Keratinocyte (primary cell): ENCODE measurements at regions not wholly inside any gene's neighbourhood (a gene's known extent, or its start where the extent isn't known, plus 50 kb on each side); places are given as distances from the start of the nearest gene placed in this dataset.

Experiments used
- DNase-seq: peaks from one replicate; pipeline ENCODE4 v3.0.0-alpha.2; 2011; ENCODE audit warnings: low read depth, missing footprints, low spot score
- FAIRE-seq: peaks from 2 replicates; lab custom pipeline; 2011; peaks lifted over from hg19 to GRCh38; lab: Jason Lieb, UNC
- H2AFZ ChIP-seq: 2 replicates; pipeline ENCODE4 v1.6.0; 2012; ENCODE audit warnings: low read length, control low read depth, inconsistent platforms; ENCODE audit not compliant: control insufficient read depth
- H3K27ac ChIP-seq: 2 replicates; pipeline ENCODE4 v1.5.1; 2011; ENCODE audit warnings: low read length; ENCODE audit not compliant: control insufficient read depth, insufficient read depth
- H3K27me3 ChIP-seq: 3 replicates; pipeline ENCODE4 v1.6.0; 2011; ENCODE audit warnings: low read length; ENCODE audit not compliant: control insufficient read depth, insufficient read depth; ENCODE audit errors: extremely low read depth
- H3K36me3 ChIP-seq, 2 experiments: 2 replicates in 1 of 2; 3 replicates in 1 of 2; pipeline ENCODE4 v1.5.1; 2011; ENCODE audit warnings: low read length in 2 of 2, mild to moderate bottlenecking in 1 of 2; ENCODE audit not compliant: control insufficient read depth in 2 of 2, insufficient read depth in 2 of 2; ENCODE audit errors: extremely low read depth in 1 of 2
- H3K4me1 ChIP-seq: 3 replicates; pipeline ENCODE4 v1.5.1; 2011; ENCODE audit warnings: low read length; ENCODE audit not compliant: control insufficient read depth, insufficient read depth; ENCODE audit errors: extremely low read depth
- H3K4me2 ChIP-seq: 3 replicates; pipeline ENCODE4 v1.6.0; 2011; ENCODE audit warnings: low read depth, low read length; ENCODE audit not compliant: control insufficient read depth, insufficient read depth; ENCODE audit errors: extremely low read depth
- H3K4me3 ChIP-seq, 3 experiments: fragments of 200-600 bp in 1 of 3; sonication (generic) in 1 of 3; 2 replicates in 2 of 3; 3 replicates in 1 of 3; pipeline ENCODE4 v1.5.1; 2011 to 2016; ENCODE audit warnings: low read length in 3 of 3, mild to moderate bottlenecking in 3 of 3, control low read depth in 2 of 3, inconsistent platforms in 1 of 3, low read depth in 1 of 3, mixed read lengths in 1 of 3, mixed run types in 1 of 3, moderate library complexity in 1 of 3; ENCODE audit not compliant: control insufficient read depth in 2 of 3, insufficient read depth in 2 of 3; ENCODE audit errors: extremely low read depth in 1 of 3
- H3K79me2 ChIP-seq: 2 replicates; pipeline ENCODE4 v1.6.0; 2012; ENCODE audit warnings: low read length; ENCODE audit not compliant: control insufficient read depth, insufficient read depth
- H3K9ac ChIP-seq: 3 replicates; pipeline ENCODE4 v1.6.0; 2011; ENCODE audit warnings: low read length; ENCODE audit not compliant: control insufficient read depth, insufficient read depth; ENCODE audit errors: extremely low read depth
- H3K9me1 ChIP-seq: 3 replicates; pipeline ENCODE4 v1.6.0; 2011; ENCODE audit warnings: low read length; ENCODE audit not compliant: control insufficient read depth, insufficient read depth; ENCODE audit errors: extremely low read depth
- H3K9me3 ChIP-seq: 2 replicates; pipeline ENCODE4 v1.5.1; 2012; ENCODE audit warnings: low read depth, low read length; ENCODE audit not compliant: control insufficient read depth
- H4K20me1 ChIP-seq: 3 replicates; pipeline ENCODE4 v1.6.0; 2011; ENCODE audit warnings: low read length; ENCODE audit not compliant: control insufficient read depth, insufficient read depth; ENCODE audit errors: extremely low read depth
- EZH2 ChIP-seq: IDR thresholded peaks from one replicate; pipeline ENCODE4 v1.6.1; 2012; ENCODE audit warnings: inconsistent platforms, mild to moderate bottlenecking, low read length, moderate library complexity
- dilution Hi-C: fragments of 300-500 bp; cut with MboI; formaldehyde crosslinking; loops from one replicate; pipeline ENCODE4 v1.7.0; 2020; ENCODE audit warnings: low sequenced_read_pairs; ENCODE audit not compliant: extremely low pct_ligation_motif_present
- TF ChIP-seq, protein P1 (sequence below), 3 experiments: IDR thresholded peaks in 1 of 3; conservative IDR thresholded peaks in 1 of 3; optimal IDR thresholded peaks in 1 of 3; 2 replicates in 2 of 3; 3 replicates in 1 of 3; pipeline versions ENCODE3 to v1.5.1; 2011; ENCODE audit warnings: low read length in 3 of 3, mild to moderate bottlenecking in 3 of 3, moderate library complexity in 2 of 3, control low read depth in 1 of 3, inconsistent platforms in 1 of 3; ENCODE audit not compliant: insufficient read depth in 2 of 3; ENCODE audit errors: extremely low read depth in 1 of 3

DNA sequence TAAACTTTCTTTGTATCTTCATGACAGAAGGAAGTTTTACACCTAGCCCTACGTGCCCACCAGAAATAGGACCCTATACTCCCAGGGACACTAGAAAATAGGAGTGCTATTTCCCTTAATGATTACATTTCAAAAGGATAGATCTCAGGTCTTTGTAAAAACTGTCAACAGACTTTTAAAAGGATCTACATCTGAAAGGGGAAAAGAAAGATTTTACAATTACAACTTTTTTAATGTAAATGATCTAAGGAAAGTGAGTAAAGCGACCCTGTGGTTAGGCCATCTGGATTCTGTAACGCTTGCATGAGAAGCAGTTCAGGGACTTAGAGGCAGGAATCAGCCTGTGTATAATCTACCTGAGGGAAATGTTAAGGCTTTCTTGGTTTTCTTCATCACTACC is 431.8 kb upstream of the MC4R start:
- no peaks in the 10 kb centered on the region for H3K36me3 ChIP-seq
- H3K9me1 ChIP-seq, result no peaks in the 10 kb centered on the region
- no peak for TF ChIP-seq EZH2
- TF ChIP-seq, protein P1, sequence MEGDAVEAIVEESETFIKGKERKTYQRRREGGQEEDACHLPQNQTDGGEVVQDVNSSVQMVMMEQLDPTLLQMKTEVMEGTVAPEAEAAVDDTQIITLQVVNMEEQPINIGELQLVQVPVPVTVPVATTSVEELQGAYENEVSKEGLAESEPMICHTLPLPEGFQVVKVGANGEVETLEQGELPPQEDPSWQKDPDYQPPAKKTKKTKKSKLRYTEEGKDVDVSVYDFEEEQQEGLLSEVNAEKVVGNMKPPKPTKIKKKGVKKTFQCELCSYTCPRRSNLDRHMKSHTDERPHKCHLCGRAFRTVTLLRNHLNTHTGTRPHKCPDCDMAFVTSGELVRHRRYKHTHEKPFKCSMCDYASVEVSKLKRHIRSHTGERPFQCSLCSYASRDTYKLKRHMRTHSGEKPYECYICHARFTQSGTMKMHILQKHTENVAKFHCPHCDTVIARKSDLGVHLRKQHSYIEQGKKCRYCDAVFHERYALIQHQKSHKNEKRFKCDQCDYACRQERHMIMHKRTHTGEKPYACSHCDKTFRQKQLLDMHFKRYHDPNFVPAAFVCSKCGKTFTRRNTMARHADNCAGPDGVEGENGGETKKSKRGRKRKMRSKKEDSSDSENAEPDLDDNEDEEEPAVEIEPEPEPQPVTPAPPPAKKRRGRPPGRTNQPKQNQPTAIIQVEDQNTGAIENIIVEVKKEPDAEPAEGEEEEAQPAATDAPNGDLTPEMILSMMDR (optimal IDR thresholded peaks at IDR 0.05 in 1 of 3, IDR thresholded peaks at IDR 0.05 in 1 of 3, conservative IDR thresholded peaks at IDR 0.05 in 1 of 3; ENCODE audit: extremely low read depth in 1 of 3, insufficient read depth in 2 of 3, low read length in 3 of 3), result no peak
- no peaks in the 10 kb centered on the region for H3K27me3 ChIP-seq
- H3K79me2 ChIP-seq, result no peaks in the 10 kb centered on the region
- DNase-seq, result no peak
- H2AFZ ChIP-seq, result no peak overlapping the region
- H3K4me2 ChIP-seq, result no peak overlapping the region
- no peak overlapping the region for H3K27ac ChIP-seq
- H3K4me3 ChIP-seq, result no peak overlapping the region
- FAIRE-seq, result no peak
- no peaks in the 10 kb centered on the region for H4K20me1 ChIP-seq
- H3K4me1 ChIP-seq, result no peaks in the 10 kb centered on the region
- dilution Hi-C loops, result no loop called here
- no peak overlapping the region for H3K9ac ChIP-seq
- H3K9me3 ChIP-seq, result no peaks in the 10 kb centered on the region

DNA sequence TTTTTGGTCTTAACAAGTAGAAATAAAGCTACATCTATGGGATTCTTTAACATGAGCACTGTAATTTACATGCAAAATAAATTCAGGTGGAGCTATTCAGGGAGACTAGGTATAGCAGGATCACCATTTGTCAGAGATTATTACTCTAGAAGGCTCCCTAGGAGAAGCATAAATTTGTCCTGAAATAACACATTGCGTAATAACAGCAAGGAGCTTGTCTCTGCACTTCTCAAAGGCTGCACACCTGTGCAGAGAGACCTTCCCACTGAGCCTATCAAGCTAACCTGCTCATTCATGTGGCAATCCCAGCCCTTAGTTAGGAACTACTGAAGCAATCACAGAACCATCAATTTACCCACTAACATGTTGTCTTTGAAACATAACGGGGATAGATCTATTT is 437.4 kb upstream of the MC4R start:
- no peaks in the 10 kb centered on the region for H3K4me1 ChIP-seq
- H3K27ac ChIP-seq, result no peak overlapping the region
- no peak overlapping the region for H2AFZ ChIP-seq
- no peak overlapping the region for H3K9ac ChIP-seq
- H3K79me2 ChIP-seq, result no peaks in the 10 kb centered on the region
- TF ChIP-seq EZH2, result no peak
- TF ChIP-seq, protein P1 (optimal IDR thresholded peaks at IDR 0.05 in 1 of 3, IDR thresholded peaks at IDR 0.05 in 1 of 3, conservative IDR thresholded peaks at IDR 0.05 in 1 of 3; ENCODE audit: extremely low read depth in 1 of 3, insufficient read depth in 2 of 3, low read length in 3 of 3), result no peak
- H3K9me1 ChIP-seq, result no peaks in the 10 kb centered on the region
- H3K27me3 ChIP-seq, result no peaks in the 10 kb centered on the region
- FAIRE-seq (no peak), DNase-seq (no peak)
- no peaks in the 10 kb centered on the region for H3K9me3 ChIP-seq
- H3K4me3 ChIP-seq, result no peak overlapping the region
- no peaks in the 10 kb centered on the region for H4K20me1 ChIP-seq
- dilution Hi-C loops, result no loop called here
- H3K4me2 ChIP-seq, result no peak overlapping the region
- no peaks in the 10 kb centered on the region for H3K36me3 ChIP-seq
